Non-pigmented ciliary epithelial cell (primary cell): ENCODE measurements at regions not wholly inside any gene's neighbourhood (a gene's known extent, or its start where the extent isn't known, plus 50 kb on each side); places are given as distances from the start of the nearest gene placed in this dataset.

Experiments
- DNase-seq: peaks from one replicate; pipeline ENCODE4 v3.0.0-alpha.2; 2010; ENCODE audit warnings: low read depth

GRCh38 chr2:58907644-58908043 lies 666.5 kb upstream of the FANCL start:
- no peak for DNase-seq

- no peak for DNase-seq
Measured at GRCh38 chr2:58906081-58906645, 665.0 kb upstream of the FANCL start.

- no peak for DNase-seq
Measured at GRCh38 chr2:58904095-58904494, 663.0 kb upstream of the FANCL start.

GRCh38 chr2:58903427-58903826 lies 662.3 kb upstream of the FANCL start:
- DNase-seq: no peak

GRCh38 chr2:58900246-58901027 lies 659.3 kb upstream of the FANCL start:
- DNase-seq: no peak

- no peak for DNase-seq
Measured at GRCh38 chr2:58899692-58900091, 658.6 kb upstream of the FANCL start.

DNA sequence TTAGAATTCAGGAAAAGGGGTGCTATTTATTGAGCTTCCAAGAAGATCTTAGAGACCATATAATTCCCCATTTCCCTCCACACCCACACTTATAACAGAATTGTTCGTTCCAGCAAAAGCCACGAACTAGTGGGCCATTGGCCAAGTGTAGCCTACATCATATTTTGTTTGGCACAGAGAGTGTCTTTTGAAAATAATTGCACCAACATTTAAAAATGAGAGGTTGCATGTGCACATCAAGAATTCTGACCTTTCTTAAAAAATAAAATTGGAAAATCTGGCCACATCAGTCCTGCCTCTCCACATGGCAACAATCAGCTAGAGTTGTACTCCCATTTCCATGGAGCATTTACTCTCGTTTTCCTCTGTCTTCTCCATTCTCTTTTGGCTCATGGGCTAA lies 655.5 kb upstream of the FANCL start:
- DNase-seq: no peak

- no peak for DNase-seq
Measured at GRCh38 chr2:58895857-58896256, 654.7 kb upstream of the FANCL start.

DNA sequence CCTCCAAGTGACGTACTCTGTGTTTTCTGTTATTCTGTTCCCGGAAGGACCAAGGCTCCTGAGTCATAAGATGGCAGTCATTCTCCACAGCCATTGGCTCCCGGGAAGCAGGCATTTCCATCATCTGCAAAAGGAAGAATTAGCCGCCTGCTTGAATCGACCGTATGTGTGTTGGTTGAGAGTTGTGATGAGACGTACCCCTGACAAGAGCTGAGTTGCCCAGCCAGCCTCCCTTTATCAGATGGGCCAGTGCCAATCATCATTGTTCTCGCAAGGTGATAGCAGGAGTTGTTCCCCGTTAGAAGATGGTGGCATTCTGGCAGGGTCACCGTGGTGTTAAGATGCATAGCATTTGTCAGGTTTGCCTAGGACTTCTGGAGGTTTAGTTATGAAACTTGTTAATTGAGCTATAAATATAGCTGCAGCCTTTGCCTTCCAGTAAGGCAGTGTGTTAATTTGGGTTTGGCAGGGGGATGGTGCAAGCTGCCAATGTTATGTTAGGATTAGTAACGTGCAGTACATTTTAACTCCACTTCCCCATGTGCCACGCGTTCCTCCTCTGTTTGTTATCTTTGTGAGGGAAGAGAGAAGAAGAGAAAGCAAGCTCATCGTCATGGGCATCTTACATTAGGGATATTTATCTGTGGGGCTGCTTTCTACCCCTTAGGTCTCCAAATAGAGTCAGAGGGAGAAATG lies 652.7 kb upstream of the FANCL start:
- no peak for DNase-seq

- no peak for DNase-seq
Measured at GRCh38 chr2:58891828-58892377, 650.8 kb upstream of the FANCL start.

DNA sequence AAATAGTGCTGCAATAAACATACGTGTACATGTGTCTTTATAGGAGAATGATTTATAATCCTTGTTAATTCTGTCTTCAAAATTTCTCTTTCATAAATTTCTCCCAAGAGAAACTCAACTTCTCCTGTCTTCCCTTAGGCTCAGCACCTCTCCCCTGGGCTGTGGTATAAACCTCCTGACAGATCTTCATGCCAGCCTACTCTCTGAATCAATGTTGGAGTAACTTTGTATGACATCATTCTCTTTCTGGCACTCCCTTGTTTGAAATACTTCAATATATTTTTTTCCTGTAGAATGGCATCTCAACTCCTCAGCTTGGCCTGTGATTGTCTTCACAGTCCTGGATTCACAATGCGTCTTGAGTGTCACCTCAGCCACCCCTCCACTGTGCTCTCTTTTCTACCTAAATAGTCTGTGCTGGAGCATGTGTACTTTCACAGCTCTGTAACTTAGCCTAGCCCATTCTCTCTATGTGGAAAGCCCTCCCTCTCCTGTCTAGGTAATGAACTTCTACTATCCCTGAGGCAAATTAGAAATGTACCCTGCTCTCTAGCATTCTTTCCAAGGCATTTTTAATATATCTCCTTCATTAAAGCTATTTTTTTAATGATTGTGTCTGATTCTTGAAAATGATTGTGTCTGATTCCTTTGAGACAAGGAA lies 649.9 kb upstream of the FANCL start:
- DNase-seq: no peak

GRCh38 chr2:58886009-58886408 lies 644.9 kb upstream of the FANCL start:
- DNase-seq: no peak

- DNase-seq: no peak
Measured at GRCh38 chr2:58879834-58880233, 638.7 kb upstream of the FANCL start.

GRCh38 chr2:58878778-58879177 lies 637.7 kb upstream of the FANCL start:
- no peak for DNase-seq

- no peak for DNase-seq
Measured at GRCh38 chr2:58876126-58876525, 635.0 kb upstream of the FANCL start.

GRCh38 chr2:58875436-58875835 lies 634.3 kb upstream of the FANCL start:
- no peak for DNase-seq

DNA sequence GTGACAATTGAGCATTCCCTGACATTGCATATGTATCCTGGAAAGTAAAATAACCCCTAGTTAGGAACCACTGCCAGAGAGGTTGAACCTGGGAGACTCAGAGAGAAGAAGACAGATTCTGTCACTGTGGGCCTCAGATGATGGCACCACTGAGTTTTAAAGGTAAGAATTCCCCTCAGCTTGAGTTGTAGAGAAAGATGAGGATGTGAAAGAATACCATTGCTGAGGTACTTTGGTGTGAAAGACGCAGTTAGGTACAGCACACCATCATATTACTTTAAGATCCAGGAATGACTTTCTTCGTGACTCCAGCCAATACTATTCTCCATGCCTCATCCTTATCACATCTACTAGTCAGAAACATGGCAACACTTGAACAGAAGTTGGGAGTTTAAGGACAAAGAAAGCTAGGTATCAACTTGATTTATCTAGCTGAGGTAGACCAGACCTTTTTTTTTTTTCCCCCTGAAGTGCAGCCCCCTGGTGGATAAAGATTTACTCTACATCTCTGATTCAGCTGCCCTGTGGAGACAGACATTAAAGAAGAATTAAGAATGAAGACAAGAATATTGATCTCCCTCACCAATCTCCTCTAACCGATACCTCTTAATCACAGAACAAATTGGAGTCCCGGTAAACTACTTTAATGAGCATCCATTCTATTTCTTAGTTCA lies 630.5 kb upstream of the FANCL start:
- DNase-seq: no peak

GRCh38 chr2:58870704-58871103 lies 629.6 kb upstream of the FANCL start:
- no peak for DNase-seq

DNA sequence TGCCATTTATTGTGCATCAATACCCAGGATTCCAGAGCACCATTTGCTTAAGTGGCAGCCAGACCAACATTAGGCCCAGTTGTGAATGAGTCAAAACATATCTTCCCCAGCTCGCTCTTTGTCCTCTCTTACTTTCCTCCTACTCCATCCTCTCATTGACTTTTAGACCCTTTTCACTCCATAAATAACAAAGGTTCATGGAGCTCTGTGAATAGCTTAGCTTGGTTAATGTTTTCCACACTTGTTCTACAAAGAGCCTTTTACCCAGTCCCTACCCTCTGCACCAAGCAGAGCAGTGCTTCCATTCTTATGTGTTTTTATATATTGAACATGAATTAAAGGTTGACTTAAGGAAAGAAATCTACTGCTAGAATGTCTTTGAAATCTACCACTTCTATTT lies 625.8 kb upstream of the FANCL start:
- no peak for DNase-seq

GRCh38 chr2:58866527-58866926 lies 625.4 kb upstream of the FANCL start:
- no peak for DNase-seq

DNA sequence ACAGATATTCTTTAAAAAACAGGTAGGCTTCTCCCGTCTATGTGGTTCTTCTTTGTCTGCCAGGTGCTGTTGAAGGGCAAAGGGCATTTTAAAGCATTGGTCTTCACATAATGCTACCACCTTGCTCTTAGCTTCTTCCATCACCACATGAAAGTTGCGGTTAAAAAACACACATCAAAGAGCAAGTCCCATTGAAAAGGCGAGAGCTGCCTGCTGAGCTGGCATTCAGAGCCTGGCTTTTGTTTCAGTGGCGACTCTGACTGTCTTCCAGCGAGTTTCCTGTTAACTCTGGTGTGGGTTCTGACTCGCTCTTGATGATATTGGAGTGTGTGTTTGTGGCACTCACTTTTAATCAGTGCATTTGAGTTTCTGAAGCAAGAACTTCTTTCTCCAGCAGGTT lies 624.9 kb upstream of the FANCL start:
- no peak for DNase-seq

DNA sequence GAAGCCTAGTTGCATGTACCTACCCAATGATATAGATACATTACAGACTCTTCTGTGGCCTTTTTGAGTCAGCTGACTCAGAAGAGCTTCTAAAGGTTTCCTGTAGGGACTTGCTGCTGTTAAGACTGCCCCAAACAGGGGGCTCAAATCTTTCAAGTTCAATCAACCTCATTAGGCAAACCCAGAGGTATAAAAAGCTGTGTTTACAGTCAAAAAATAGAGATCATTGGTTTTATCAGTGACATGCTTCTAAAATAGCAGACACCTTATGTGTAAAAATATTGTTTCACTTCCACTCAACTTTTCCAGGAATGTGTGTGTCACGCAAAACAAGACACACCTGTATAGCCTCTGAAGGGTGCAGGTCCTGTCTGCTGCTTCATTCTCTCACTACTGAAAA lies 624.3 kb upstream of the FANCL start:
- DNase-seq: no peak
